OCI-LY1 (cell line): ENCODE measurements at regions not wholly inside any gene's neighbourhood (a gene's known extent, or its start where the extent isn't known, plus 50 kb on each side); places are given as distances from the start of the nearest gene placed in this dataset.
A peak's percentile ranks its signal among the peaks of the same experiment; 100 is the strongest.

Source experiments
- H2AFZ ChIP-seq: fragments of 200-600 bp; sonication (generic), shearing (Covaris generic); 2 replicates; pipeline ENCODE4 v1.6.0; 2014; ENCODE audit warnings: antibody characterized with exemption, mild to moderate bottlenecking, low read length
- H3F3A ChIP-seq: fragments of 200-600 bp; sonication (generic), shearing (Covaris generic); 2 replicates; pipeline ENCODE4 v1.6.0; 2014; ENCODE audit warnings: mild to moderate bottlenecking, antibody characterized with exemption, low read length, moderate library complexity; ENCODE audit not compliant: insufficient read depth
- H3K27ac ChIP-seq: fragments of 200-600 bp; sonication (generic); 2 replicates; pipeline ENCODE4 v1.5.1; 2014; ENCODE audit warnings: low read length, mixed run types, mild to moderate bottlenecking, low read depth; ENCODE audit not compliant: poor library complexity, severe bottlenecking
- H3K27me3 ChIP-seq: fragments of 200-600 bp; sonication (generic); 2 replicates; pipeline ENCODE4 v1.6.0; 2014; ENCODE audit warnings: antibody characterized with exemption, mild to moderate bottlenecking, low read length, moderate library complexity; ENCODE audit not compliant: insufficient read depth
- H3K36me3 ChIP-seq: fragments of 200-600 bp; sonication (generic); 2 replicates; pipeline ENCODE4 v1.6.1; 2014; ENCODE audit warnings: mild to moderate bottlenecking, antibody characterized with exemption, low read length, moderate library complexity, mixed read lengths; ENCODE audit not compliant: insufficient read depth
- H3K4me1 ChIP-seq: fragments of 200-600 bp; sonication (generic); 2 replicates; pipeline ENCODE4 v1.5.1; 2014; ENCODE audit warnings: mild to moderate bottlenecking, low read length, moderate library complexity; ENCODE audit not compliant: insufficient read depth, severe bottlenecking
- H3K4me2 ChIP-seq: fragments of 200-600 bp; sonication (generic), shearing (Covaris generic); 2 replicates; pipeline ENCODE4 v1.6.1; 2014; ENCODE audit warnings: low read length
- H3K4me3 ChIP-seq: fragments of 200-600 bp; sonication (generic); 2 replicates; pipeline ENCODE4 v1.5.1; 2014; ENCODE audit warnings: low read length, low read depth, mild to moderate bottlenecking, mixed read lengths; ENCODE audit not compliant: poor library complexity, severe bottlenecking
- H3K79me2 ChIP-seq: fragments of 200-600 bp; shearing (Covaris generic); 2 replicates; pipeline ENCODE4 v1.6.1; 2016; ENCODE audit warnings: mixed run types, low read length, mixed read lengths; ENCODE audit not compliant: insufficient read depth
- H3K9ac ChIP-seq: fragments of 200-600 bp; sonication (generic), shearing (Covaris generic); 2 replicates; pipeline ENCODE4 v1.6.1; 2014; ENCODE audit warnings: mild to moderate bottlenecking, low read length, mixed read lengths
- H3K9me2 ChIP-seq: fragments of 200-600 bp; sonication (generic), shearing (Covaris generic); 2 replicates; pipeline ENCODE4 v1.6.1; 2014; ENCODE audit warnings: low read depth, mild to moderate bottlenecking, low read length, mixed read lengths
- H3K9me3 ChIP-seq: fragments of 200-600 bp; shearing (Covaris generic); 2 replicates; pipeline ENCODE4 v1.6.1; 2014; ENCODE audit warnings: low read length, mixed read lengths
- H4K20me1 ChIP-seq: fragments of 200-600 bp; sonication (generic), shearing (Covaris generic); 2 replicates; pipeline ENCODE4 v1.6.0; 2016; ENCODE audit warnings: mild to moderate bottlenecking, low read length; ENCODE audit not compliant: insufficient read depth
- CTCF ChIP-seq: fragments of 200-600 bp; sonication (generic), shearing (Covaris generic); IDR thresholded peaks from 2 replicates; pipeline ENCODE4 v1.5.1; 2017; ENCODE audit warnings: mild to moderate bottlenecking, antibody characterized with exemption, low read length, moderate library complexity, mixed read lengths
- EZH2 ChIP-seq: fragments of 200-600 bp; sonication (generic), shearing (Covaris generic); IDR thresholded peaks from 2 replicates; pipeline ENCODE4 v1.8.0; 2017; ENCODE audit warnings: borderline replicate concordance, mixed run types, mild to moderate bottlenecking, antibody characterized with exemption, low read length, moderate library complexity, mixed read lengths

- Histone ChIP-seq H3K4me1 (no peaks in the 10 kb centered on the region), H3F3A (no peaks in the 10 kb centered on the region), H3K9ac (no peak overlapping the region), H3K27me3 (peaks cover 16% of the 10 kb centered on the region), H3K4me3 (peak overlapping the region; percentile 19), H3K4me2 (peak overlapping the region; percentile 19; the same call in 1 of the 2 replicates), H2AFZ (no peak overlapping the region), H3K36me3 (no peaks in the 10 kb centered on the region), H4K20me1 (no peaks in the 10 kb centered on the region), H3K9me3 (no peaks in the 10 kb centered on the region), H3K9me2 (no peaks in the 10 kb centered on the region), H3K27ac (no peak overlapping the region), H3K79me2 (no peaks in the 10 kb centered on the region)
- TF ChIP-seq CTCF: no peak
- no peak for TF ChIP-seq EZH2
These were observed 52.4 kb upstream of the H6PD start for GRCh38 chr1:9181990-9182783.

DNA sequence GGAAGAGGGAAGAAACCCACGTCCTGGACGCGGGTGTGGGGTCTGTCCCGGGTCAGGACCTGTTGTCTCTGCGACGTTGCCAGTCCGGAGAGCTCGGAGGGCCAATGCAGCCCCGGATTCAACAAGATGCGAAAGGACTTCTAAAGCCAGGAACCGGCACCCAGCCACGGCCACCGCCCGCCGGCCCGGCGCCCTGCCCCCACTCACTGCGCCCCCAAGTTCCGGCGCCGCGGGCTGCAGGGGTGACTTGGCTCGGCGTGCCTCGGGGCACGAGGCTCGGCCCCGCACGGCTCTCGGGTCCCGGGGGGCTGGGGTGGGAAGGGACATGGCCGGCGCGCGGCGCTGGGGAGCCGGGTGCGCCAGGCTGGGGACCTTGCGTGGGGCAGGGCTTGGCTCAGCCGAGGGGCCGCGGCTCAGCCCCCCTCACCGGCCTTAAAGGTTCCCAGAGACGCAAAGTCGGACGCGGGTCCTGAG is 51.8 kb upstream of the H6PD start:
- TF ChIP-seq CTCF: no peak
- no peak for TF ChIP-seq EZH2

DNA sequence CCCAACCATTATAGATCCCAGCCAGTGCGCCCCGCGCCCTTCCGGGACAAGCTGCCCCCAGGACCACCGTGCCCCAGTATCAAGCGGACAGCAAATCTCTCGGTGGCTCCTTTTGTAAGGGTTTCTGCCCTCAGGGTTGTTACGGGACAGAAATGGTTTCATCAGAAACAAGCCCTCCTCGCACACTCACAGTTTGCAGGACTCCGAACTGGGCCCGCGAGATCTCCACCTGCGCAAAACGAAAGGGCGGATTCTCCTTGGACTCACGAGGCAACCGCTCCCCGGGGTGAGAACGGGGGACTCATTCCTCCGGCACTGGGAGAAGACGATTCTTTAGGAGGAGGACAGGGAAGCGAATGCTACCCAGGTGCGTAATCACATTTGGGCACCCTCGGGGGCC is 51.1 kb upstream of the H6PD start:
- no peaks in the 10 kb centered on the region for H3K9me3 ChIP-seq
- H3K79me2 ChIP-seq: no peaks in the 10 kb centered on the region
- H3K27me3 ChIP-seq: peaks cover 16% of the 10 kb centered on the region
- no peak for TF ChIP-seq CTCF
- no peak for TF ChIP-seq EZH2
- no peak overlapping the region for H3K27ac ChIP-seq
- no peaks in the 10 kb centered on the region for H3F3A ChIP-seq
- H4K20me1 ChIP-seq: no peaks in the 10 kb centered on the region
- H3K9me2 ChIP-seq: no peaks in the 10 kb centered on the region
- no peak overlapping the region for H3K4me3 ChIP-seq
- H3K9ac ChIP-seq: no peak overlapping the region
- no peak overlapping the region for H3K4me2 ChIP-seq
- no peaks in the 10 kb centered on the region for H3K36me3 ChIP-seq
- no peak overlapping the region for H2AFZ ChIP-seq
- no peaks in the 10 kb centered on the region for H3K4me1 ChIP-seq

More for the DNA sequence above, 51.8 kb upstream of the H6PD start:
- H3K9ac ChIP-seq: no peak overlapping the region
- H3K4me1 ChIP-seq: no peaks in the 10 kb centered on the region
- no peaks in the 10 kb centered on the region for H3K9me3 ChIP-seq
- peaks cover 16% of the 10 kb centered on the region for H3K27me3 ChIP-seq
- H3F3A ChIP-seq: no peaks in the 10 kb centered on the region
- H3K27ac ChIP-seq: no peak overlapping the region
- H3K36me3 ChIP-seq: no peaks in the 10 kb centered on the region
- no peaks in the 10 kb centered on the region for H4K20me1 ChIP-seq
- no peaks in the 10 kb centered on the region for H3K79me2 ChIP-seq
- no peak overlapping the region for H2AFZ ChIP-seq
- no peak overlapping the region for H3K4me2 ChIP-seq
- no peaks in the 10 kb centered on the region for H3K9me2 ChIP-seq
- H3K4me3 ChIP-seq: no peak overlapping the region
